GM12872 (cell line): ENCODE measurements at regions not wholly inside any gene's neighbourhood (a gene's known extent, or its start where the extent isn't known, plus 50 kb on each side); places are given as distances from the start of the nearest gene placed in this dataset.

Source experiments
- TF ChIP-seq, protein P1 (sequence below): IDR thresholded peaks from 3 replicates; pipeline ENCODE4 v1.5.1; 2011; ENCODE audit warnings: low read depth, mild to moderate bottlenecking, low read length, moderate library complexity; ENCODE audit not compliant: insufficient read depth

DNA sequence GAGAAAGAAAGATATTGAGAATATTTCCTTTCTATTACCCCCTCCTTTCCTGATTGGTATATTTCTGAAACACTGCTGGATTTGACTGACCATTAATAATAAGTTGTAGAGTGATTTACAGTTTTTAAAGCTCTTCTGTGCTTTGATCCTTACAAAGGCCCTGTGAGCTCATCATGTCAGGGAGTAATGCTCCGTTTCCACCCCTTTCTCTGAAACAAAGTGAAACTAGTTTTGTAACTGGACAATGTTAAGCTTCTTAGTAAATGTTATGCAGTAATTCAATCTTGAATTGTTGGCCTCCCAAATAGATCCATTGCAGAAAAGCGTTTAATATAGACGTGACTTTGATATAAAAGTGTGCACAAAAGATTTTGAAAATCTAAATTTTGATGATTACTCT lies 190.1 kb upstream of the GNPDA2 start:
- TF ChIP-seq, protein P1, sequence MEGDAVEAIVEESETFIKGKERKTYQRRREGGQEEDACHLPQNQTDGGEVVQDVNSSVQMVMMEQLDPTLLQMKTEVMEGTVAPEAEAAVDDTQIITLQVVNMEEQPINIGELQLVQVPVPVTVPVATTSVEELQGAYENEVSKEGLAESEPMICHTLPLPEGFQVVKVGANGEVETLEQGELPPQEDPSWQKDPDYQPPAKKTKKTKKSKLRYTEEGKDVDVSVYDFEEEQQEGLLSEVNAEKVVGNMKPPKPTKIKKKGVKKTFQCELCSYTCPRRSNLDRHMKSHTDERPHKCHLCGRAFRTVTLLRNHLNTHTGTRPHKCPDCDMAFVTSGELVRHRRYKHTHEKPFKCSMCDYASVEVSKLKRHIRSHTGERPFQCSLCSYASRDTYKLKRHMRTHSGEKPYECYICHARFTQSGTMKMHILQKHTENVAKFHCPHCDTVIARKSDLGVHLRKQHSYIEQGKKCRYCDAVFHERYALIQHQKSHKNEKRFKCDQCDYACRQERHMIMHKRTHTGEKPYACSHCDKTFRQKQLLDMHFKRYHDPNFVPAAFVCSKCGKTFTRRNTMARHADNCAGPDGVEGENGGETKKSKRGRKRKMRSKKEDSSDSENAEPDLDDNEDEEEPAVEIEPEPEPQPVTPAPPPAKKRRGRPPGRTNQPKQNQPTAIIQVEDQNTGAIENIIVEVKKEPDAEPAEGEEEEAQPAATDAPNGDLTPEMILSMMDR, result no peak

DNA sequence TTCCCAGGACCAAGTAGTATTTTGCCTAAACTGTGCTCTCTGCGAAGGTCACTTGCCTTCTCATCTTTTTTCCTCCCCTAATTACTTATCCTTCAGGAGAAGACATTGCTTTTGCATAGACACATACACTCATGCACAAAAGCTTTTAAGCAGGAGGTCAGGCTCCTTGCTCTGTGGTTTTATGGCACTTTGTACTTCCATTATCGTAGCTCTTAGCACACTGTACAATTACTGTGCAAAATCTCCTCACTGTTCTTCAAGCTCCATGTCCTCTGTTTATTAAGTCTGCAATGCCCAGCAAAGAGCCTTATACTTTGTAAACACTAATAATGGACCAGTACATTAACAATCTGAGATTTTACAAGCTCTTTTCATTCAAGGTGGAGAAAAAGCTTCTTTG lies 188.4 kb upstream of the GNPDA2 start:
- TF ChIP-seq, protein P1, result no peak

DNA sequence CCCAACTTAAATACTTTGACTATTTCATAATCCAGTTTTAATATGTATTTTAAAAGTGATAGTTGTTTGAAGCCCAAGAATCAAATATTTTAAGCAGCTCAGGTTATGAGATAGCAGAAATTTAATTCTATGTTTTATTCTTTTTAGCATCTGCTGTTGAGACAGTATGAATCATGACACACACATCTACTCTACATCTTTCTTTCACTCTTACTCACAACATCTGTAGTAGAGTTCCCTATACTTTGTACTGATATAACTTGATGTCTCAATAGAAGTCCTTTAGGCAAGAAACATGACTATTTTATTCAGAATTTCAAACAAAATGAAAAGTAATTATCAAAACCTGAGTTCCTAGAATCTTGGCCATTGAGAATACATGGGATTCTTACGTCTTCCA lies 187.9 kb upstream of the GNPDA2 start:
- TF ChIP-seq, protein P1, result no peak

DNA sequence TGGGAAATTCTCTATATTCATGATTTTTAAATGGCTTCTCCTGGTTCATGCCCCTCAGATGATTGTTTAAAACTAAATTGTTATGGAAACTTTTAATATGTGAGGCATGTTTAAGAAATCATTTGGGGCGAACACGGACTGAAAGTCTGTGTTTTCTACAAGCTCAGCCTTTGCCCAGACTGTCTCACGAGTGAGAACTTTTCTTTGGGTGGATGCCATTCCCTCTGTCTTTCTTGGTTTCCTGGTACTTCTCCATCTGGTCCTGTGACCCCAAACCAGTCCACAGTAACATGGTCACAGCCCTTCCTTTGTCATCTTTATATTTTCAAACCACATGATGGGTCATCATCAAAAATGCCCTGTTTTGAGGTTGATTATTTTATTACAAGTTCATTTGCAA lies 186.6 kb upstream of the GNPDA2 start:
- TF ChIP-seq, protein P1, result no peak

DNA sequence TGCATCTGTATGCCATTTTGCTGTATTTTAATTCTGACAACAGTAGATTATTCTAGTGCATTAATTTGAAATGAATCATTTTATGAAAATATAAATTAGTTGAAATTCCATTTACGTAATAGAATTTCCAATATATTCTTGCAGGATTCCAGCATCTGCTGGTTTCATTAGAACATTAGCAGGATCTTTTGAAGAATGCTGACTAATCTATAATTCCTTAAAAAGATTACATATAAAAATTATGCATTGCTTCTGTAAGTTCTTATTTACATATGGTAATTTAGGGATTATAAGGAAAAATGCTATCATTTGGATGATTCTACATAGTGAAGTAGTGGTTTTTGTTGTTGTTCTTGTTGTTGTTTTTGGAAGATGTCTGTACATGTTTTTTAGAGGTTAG lies 182.2 kb upstream of the GNPDA2 start:
- TF ChIP-seq, protein P1, result no peak

DNA sequence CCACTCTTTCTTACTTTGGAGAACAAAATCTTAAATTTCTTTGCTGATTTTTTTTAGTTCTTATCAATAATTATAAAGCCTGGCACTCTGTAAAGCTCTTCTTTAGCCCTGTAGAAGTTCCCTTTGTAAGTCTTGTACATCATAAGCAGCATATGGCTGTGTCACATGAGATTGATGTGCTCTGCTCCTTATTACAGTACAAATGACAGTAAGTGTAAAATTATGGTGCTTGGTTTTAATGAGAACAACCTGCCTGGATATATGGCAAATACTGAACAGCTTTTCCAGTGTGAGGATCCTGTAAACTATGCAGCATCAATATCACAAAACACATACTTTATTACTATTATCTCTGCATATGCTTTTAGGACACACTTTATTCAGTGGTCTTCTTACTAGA lies 145.9 kb upstream of the GNPDA2 start:
- TF ChIP-seq, protein P1, result no peak

DNA sequence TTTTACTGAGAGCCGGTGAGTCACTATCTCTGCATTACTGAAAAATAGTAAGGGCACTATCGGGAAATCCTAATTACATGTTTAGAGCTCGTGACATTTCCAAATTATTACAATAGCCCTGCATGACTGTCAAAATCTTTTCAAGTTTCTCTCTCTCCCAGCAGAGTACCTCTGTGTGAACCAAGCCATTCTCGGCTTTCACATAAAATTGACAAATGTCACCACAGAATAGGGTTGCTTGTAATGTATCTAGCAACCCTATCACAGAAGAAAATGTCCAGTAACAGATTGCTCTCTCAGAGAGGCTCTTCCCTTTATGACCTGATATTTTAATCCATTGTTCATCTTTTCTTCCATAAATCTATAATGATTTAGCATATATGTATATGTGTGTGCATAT lies 144.8 kb upstream of the GNPDA2 start:
- TF ChIP-seq, protein P1, result no peak

DNA sequence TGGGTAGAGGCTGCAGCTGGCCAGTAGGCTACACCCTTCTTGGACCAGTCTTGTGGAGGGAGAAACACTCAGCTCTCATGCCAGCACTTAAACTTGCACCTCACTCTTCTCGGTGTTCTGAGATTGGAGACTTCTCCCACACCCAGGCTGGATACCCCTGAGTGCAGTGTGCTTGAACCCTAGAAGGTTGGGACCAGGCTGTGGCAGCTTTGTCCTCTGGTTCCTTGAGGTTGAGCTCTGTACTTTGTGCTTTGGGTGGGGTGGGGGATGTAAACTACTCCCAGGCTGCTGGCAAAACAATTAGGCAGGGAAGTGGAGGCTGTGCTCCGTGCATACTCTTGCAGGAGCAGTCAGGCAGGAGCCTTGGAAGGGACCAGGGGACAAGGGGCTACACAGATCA lies 143.6 kb upstream of the GNPDA2 start:
- TF ChIP-seq, protein P1, result no peak
